Stomach (tissue), 4 donors: ENCODE measurements at regions not wholly inside any gene's neighbourhood (a gene's known extent, or its start where the extent isn't known, plus 50 kb on each side); places are given as distances from the start of the nearest gene placed in this dataset.

ENCODE experiments used
- CTCF ChIP-seq, 7 experiments: fragments of 450-650 bp in 4 of 7; fragments of 200-600 bp in 3 of 7; sonication (generic) in 3 of 7; IDR thresholded peaks; one replicate each; pipeline ENCODE4 v1.5.1; 2016 to 2019; ENCODE audit warnings: antibody characterized with exemption in 7 of 7, control low read depth in 2 of 7, mild to moderate bottlenecking in 1 of 7
- EP300 ChIP-seq: sonication (generic); formaldehyde crosslinking; IDR thresholded peaks from one replicate; pipeline ENCODE4 v1.6.1; 2017; ENCODE audit warnings: antibody characterized with exemption
- POLR2AphosphoS5 ChIP-seq, 3 donors: sonication (generic); formaldehyde crosslinking; IDR thresholded peaks; one replicate each; pipeline ENCODE4 v1.6.1; 2016; ENCODE audit warnings: antibody characterized with exemption in 3 of 3

GRCh38 chr10:2962194-2962593, 105.2 kb upstream of the PFKP start:
- TF ChIP-seq CTCF (IDR thresholded peaks at IDR 0.05) (no peak), POLR2AphosphoS5 (IDR thresholded peaks at IDR 0.05) (no peak), EP300 (no peak)
